Psoas muscle (tissue), 7 donors: ENCODE measurements at regions not wholly inside any gene's neighbourhood (a gene's known extent, or its start where the extent isn't known, plus 50 kb on each side); places are given as distances from the start of the nearest gene placed in this dataset.

ENCODE experiments used
- ATAC-seq, 4 donors: fragments of 200-7000 bp; cut with Tn5 transposase; one replicate each; pipeline ENCODE4 v1.9.1; 2020; ENCODE audit warnings: moderate library complexity in 3 of 4, mild to moderate bottlenecking in 2 of 4
- DNase-seq, 2 donors: peaks; one replicate each; pipeline ENCODE4 v3.0.0-alpha.2; 2020
- H3K27ac ChIP-seq: fragments of 200-600 bp; one replicate; pipeline ENCODE4 v1.8.0; 2022
- H3K27me3 ChIP-seq, 3 donors: fragments of 200-600 bp in 1 of 3; one replicate each; pipeline versions ENCODE4 v1.6.1 to v1.8.0; 2013 to 2022; ENCODE audit warnings: low read length in 2 of 3, mild to moderate bottlenecking in 2 of 3, moderate library complexity in 1 of 3; ENCODE audit not compliant: insufficient read depth in 3 of 3
- H3K36me3 ChIP-seq, 2 donors: fragments of 200-600 bp in 1 of 2; one replicate each; pipeline versions ENCODE4 v1.6.1 to v1.8.0; 2013 to 2022; ENCODE audit warnings: low read depth in 1 of 2, mild to moderate bottlenecking in 1 of 2, moderate library complexity in 1 of 2; ENCODE audit not compliant: insufficient read depth in 1 of 2
- H3K4me1 ChIP-seq: fragments of 200-600 bp; one replicate; pipeline ENCODE4 v1.8.0; 2022
- H3K4me3 ChIP-seq: fragments of 200-600 bp; one replicate; pipeline ENCODE4 v1.8.0; 2022; ENCODE audit warnings: mild to moderate bottlenecking
- H3K9me3 ChIP-seq: fragments of 200-600 bp; one replicate; pipeline ENCODE4 v1.8.0; 2022
- WGBS, 3 donors: extraction: QIAGEN DNeasy Blood & Tissue Kit; methylation state at CpG; one replicate each; pipeline versions ENCODE4 v1.1.6 to v1.1.7; 2013; 5-methylcytosine and 5-hydroxymethylcytosine counted together
- intact Hi-C, 2 donors: fragments of 100-400 bp; cut with DNase I; formaldehyde crosslinking; loops; one replicate each; pipeline versions ENCODE4 v1.11.0 to v1.14.2; 2022
- TF ChIP-seq, protein P1 (sequence below): fragments of 200-600 bp; IDR thresholded peaks from one replicate; pipeline ENCODE4 v1.8.0; 2022; ENCODE audit warnings: antibody characterized with exemption
- donor health status: healthy with polysubstance abuse.
- donor health status: DM: no; HTN: no; CAD: no; lungs with moderate emphysema.
- donor health status: Bipolar disorder and iron deficiency.
- donor health status: healthy.
- donor health status: DM: yes; HTN: yes; CAD: no.
- donor health status: DM: no; HTN: no; CAD: no.
- donor health status: DM: yes; HTN: yes; CAD: no.

GRCh38 chr3:115217292-115217677, 70.2 kb upstream of the ZBTB20 start:
- intact Hi-C loops: loop anchor here (1.0 to 10.0 kb wide), 3 partner anchors 476 to 595 kb away; no protein-coding TSS in a partner anchor
- WGBS, 3 donors: 15 to 17% (median 17%) methylated on average over 2 of the region's 2 CpGs

DNA sequence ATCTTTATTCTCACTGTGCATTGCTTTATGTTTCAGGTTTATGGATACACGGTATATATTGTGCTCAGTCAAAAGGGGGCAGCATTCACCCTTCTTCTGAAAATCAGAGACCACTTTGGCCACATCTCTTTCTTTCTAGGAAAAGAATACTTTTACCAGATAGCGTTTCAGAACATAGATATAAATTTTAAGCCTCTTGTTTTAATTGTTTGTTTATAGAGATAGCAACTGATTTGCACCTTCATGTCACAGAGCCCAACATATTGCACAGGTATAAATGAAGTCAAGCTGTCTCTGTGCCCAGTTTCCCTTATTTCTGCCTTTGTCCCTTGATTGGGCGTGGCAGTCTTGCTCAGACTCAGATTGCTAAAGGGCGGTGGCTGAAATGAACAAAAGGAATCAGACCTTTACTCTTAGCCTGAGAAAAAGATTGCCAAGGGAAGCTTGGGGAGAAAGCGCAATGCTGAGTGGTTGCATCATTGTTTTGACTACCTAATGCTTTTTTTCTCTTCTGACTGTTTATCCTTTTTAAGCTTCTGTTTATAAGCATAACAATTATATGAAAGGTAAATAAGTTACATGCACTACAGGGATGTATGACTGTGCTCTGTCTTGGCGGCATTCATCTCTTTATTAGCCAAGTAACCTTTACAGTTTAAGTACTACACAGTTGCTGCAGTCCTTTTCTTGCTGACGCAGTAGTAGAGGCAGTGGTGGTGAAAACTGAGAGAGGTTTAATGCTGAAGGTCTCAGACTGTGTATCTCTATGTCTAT, 70.8 kb upstream of the ZBTB20 start:
- no peak overlapping the region for H3K27ac ChIP-seq
- no peak overlapping the region for H3K4me3 ChIP-seq
- TF ChIP-seq, protein P1, sequence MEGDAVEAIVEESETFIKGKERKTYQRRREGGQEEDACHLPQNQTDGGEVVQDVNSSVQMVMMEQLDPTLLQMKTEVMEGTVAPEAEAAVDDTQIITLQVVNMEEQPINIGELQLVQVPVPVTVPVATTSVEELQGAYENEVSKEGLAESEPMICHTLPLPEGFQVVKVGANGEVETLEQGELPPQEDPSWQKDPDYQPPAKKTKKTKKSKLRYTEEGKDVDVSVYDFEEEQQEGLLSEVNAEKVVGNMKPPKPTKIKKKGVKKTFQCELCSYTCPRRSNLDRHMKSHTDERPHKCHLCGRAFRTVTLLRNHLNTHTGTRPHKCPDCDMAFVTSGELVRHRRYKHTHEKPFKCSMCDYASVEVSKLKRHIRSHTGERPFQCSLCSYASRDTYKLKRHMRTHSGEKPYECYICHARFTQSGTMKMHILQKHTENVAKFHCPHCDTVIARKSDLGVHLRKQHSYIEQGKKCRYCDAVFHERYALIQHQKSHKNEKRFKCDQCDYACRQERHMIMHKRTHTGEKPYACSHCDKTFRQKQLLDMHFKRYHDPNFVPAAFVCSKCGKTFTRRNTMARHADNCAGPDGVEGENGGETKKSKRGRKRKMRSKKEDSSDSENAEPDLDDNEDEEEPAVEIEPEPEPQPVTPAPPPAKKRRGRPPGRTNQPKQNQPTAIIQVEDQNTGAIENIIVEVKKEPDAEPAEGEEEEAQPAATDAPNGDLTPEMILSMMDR: peak; percentile 69
- no peak for DNase-seq
- H3K27me3 ChIP-seq: no peaks in the 10 kb centered on the region
- no peaks in the 10 kb centered on the region for H3K9me3 ChIP-seq
- H3K4me1 ChIP-seq: peaks cover 6% of the 10 kb centered on the region
- peak in 3 of 4 donors; percentile 27 to 91 (median 64) for ATAC-seq
- H3K36me3 ChIP-seq: no peaks in the 10 kb centered on the region
- intact Hi-C loops: loop anchor here (1.0 to 10.0 kb wide), 4 partner anchors 475 to 594 kb away; no protein-coding TSS in a partner anchor
- 29 to 40% (median 31%) methylated on average over 7 of the region's 7 CpGs for WGBS, 3 donors

More at GRCh38 chr3:115217292-115217677, 70.2 kb upstream of the ZBTB20 start:
- peak in 1 of 4 donors; percentile 11 for ATAC-seq
- TF ChIP-seq, protein P1: no peak
- no peak overlapping the region for H3K27ac ChIP-seq
- no peaks in the 10 kb centered on the region for H3K27me3 ChIP-seq
- no peak overlapping the region for H3K4me3 ChIP-seq
- H3K4me1 ChIP-seq: peaks cover 6% of the 10 kb centered on the region
- no peaks in the 10 kb centered on the region for H3K36me3 ChIP-seq
- DNase-seq: no peak
- H3K9me3 ChIP-seq: no peaks in the 10 kb centered on the region

GRCh38 chr3:115218859-115219258, 71.8 kb upstream of the ZBTB20 start:
- Histone ChIP-seq H3K9me3 (no peaks in the 10 kb centered on the region), H3K4me1 (peaks cover 6% of the 10 kb centered on the region), H3K36me3 (no peaks in the 10 kb centered on the region), H3K27me3 (no peaks in the 10 kb centered on the region), H3K4me3 (no peak overlapping the region), H3K27ac (no peak overlapping the region)
- DNase-seq (no peak), ATAC-seq (no peak)
- intact Hi-C loops: loop anchor here (2.0 to 10.0 kb wide), 3 partner anchors 474 to 593 kb away; no protein-coding TSS in a partner anchor
- TF ChIP-seq, protein P1: no peak
- 45 to 75% (median 56%) methylated on average over 1 of the region's 1 CpG for WGBS, 3 donors

- no peaks in the 10 kb centered on the region for H3K36me3 ChIP-seq
- H3K9me3 ChIP-seq: no peaks in the 10 kb centered on the region
- no peak overlapping the region for H3K27ac ChIP-seq
- TF ChIP-seq, protein P1: no peak
- DNase-seq (no peak), ATAC-seq (no peak)
- no peaks in the 10 kb centered on the region for H3K27me3 ChIP-seq
- no peaks in the 10 kb centered on the region for H3K4me1 ChIP-seq
- intact Hi-C loops: no loop called here
- WGBS, 3 donors: 72 to 87% (median 80%) methylated on average over 1 of the region's 1 CpG
- H3K4me3 ChIP-seq: no peak overlapping the region
Observed at GRCh38 chr3:115224687-115225086, 77.6 kb upstream of the ZBTB20 start.
